H9 (cell line): ENCODE measurements at regions not wholly inside any gene's neighbourhood (a gene's known extent, or its start where the extent isn't known, plus 50 kb on each side); places are given as distances from the start of the nearest gene placed in this dataset.

ENCODE experiments used
- DNase-seq: peaks from one replicate; pipeline ENCODE4 v3.0.0-alpha.2; 2017
- H2AFZ ChIP-seq: one replicate; pipeline ENCODE4 v1.6.1; 2013; ENCODE audit warnings: mild to moderate bottlenecking, low read length, control low read depth, moderate library complexity
- H2AK5ac ChIP-seq: 2 replicates; pipeline ENCODE4 v1.6.1; 2013; ENCODE audit warnings: low read length, control low read depth, mixed read lengths; ENCODE audit not compliant: insufficient read length
- H2BK120ac ChIP-seq: one replicate; pipeline ENCODE4 v1.6.1; 2013; ENCODE audit warnings: low read depth, mild to moderate bottlenecking, low read length, control low read depth, inconsistent platforms; ENCODE audit not compliant: poor library complexity, severe bottlenecking
- H2BK12ac ChIP-seq: 2 replicates; pipeline ENCODE4 v1.6.1; 2013; ENCODE audit warnings: low read length, control low read depth, mixed read lengths, low read depth; ENCODE audit not compliant: insufficient read length
- H2BK15ac ChIP-seq: 2 replicates; pipeline ENCODE4 v1.6.1; 2013; ENCODE audit warnings: low read depth, low read length, control low read depth
- H2BK20ac ChIP-seq: one replicate; pipeline ENCODE4 v1.6.1; 2013; ENCODE audit warnings: low read depth, mild to moderate bottlenecking, low read length, control low read depth, inconsistent platforms; ENCODE audit not compliant: poor library complexity, severe bottlenecking
- H2BK5ac ChIP-seq: 2 replicates; pipeline ENCODE4 v1.6.1; 2013; ENCODE audit warnings: low read length, control low read depth, mixed read lengths; ENCODE audit not compliant: insufficient read length
- H3K14ac ChIP-seq: 2 replicates; pipeline ENCODE4 v1.6.1; 2013; ENCODE audit warnings: low read length, control low read depth; ENCODE audit not compliant: insufficient read depth
- H3K18ac ChIP-seq: 2 replicates; pipeline ENCODE4 v1.6.1; 2013; ENCODE audit warnings: low read depth, mild to moderate bottlenecking, mixed read lengths, low read length, control low read depth; ENCODE audit not compliant: insufficient read length
- H3K23ac ChIP-seq: 2 replicates; pipeline ENCODE4 v1.6.1; 2013; ENCODE audit warnings: low read length, control low read depth, mixed read lengths, low read depth; ENCODE audit not compliant: insufficient read length
- H3K23me2 ChIP-seq: 2 replicates; pipeline ENCODE4 v1.6.1; 2013; ENCODE audit warnings: low read depth, mild to moderate bottlenecking, mixed read lengths, low read length, control low read depth; ENCODE audit not compliant: insufficient read length, poor library complexity, severe bottlenecking
- H3K27ac ChIP-seq: 2 replicates; pipeline ENCODE4 v1.5.1; 2013; ENCODE audit warnings: low read length, control low read depth, mixed read lengths, low read depth; ENCODE audit not compliant: insufficient read length
- H3K27me3 ChIP-seq: 2 replicates; pipeline ENCODE4 v1.6.1; 2013; ENCODE audit warnings: low read length, control low read depth, inconsistent platforms; ENCODE audit not compliant: insufficient read depth
- H3K4ac ChIP-seq: 2 replicates; pipeline ENCODE4 v1.6.1; 2013; ENCODE audit warnings: low read depth, mild to moderate bottlenecking, control low read depth, inconsistent platforms, low read length, moderate library complexity
- H3K4me1 ChIP-seq: 2 replicates; pipeline ENCODE4 v1.6.1; 2013; ENCODE audit warnings: low read length, control low read depth, inconsistent platforms; ENCODE audit not compliant: insufficient read depth
- H3K4me2 ChIP-seq: 2 replicates; pipeline ENCODE4 v1.6.1; 2013; ENCODE audit warnings: low read length, control low read depth, mixed read lengths; ENCODE audit not compliant: insufficient read length, insufficient read depth
- H3K56ac ChIP-seq: 2 replicates; pipeline ENCODE4 v1.6.1; 2013; ENCODE audit warnings: low read depth, mild to moderate bottlenecking, mixed read lengths, low read length, control low read depth; ENCODE audit not compliant: insufficient read length
- H3K79me1 ChIP-seq: 2 replicates; pipeline ENCODE4 v1.6.1; 2013; ENCODE audit warnings: low read depth, mild to moderate bottlenecking, moderate library complexity, low read length, control low read depth, inconsistent platforms; ENCODE audit not compliant: insufficient read depth, poor library complexity, severe bottlenecking
- H3K79me2 ChIP-seq: 2 replicates; pipeline ENCODE4 v1.6.1; 2013; ENCODE audit warnings: low read length, control low read depth, inconsistent platforms; ENCODE audit not compliant: insufficient read depth
- H3K9ac ChIP-seq: 2 replicates; pipeline ENCODE4 v1.6.1; 2013; ENCODE audit warnings: low read length, control low read depth, mixed read lengths; ENCODE audit not compliant: insufficient read length; ENCODE audit errors: extremely low read depth
- H3K9me3 ChIP-seq: one replicate; pipeline ENCODE4 v1.6.1; 2013; ENCODE audit warnings: low read depth, low read length, inconsistent platforms; ENCODE audit not compliant: control insufficient read depth
- H3T11ph ChIP-seq: one replicate; pipeline ENCODE4 v1.6.1; 2013; ENCODE audit warnings: mild to moderate bottlenecking, low read length, control low read depth, inconsistent platforms
- H4K20me1 ChIP-seq: one replicate; pipeline ENCODE4 v1.6.1; 2013; ENCODE audit not compliant: control insufficient read depth, insufficient read length, insufficient read depth
- H4K5ac ChIP-seq: 2 replicates; pipeline ENCODE4 v1.6.1; 2013; ENCODE audit warnings: low read depth, mild to moderate bottlenecking, mixed read lengths, low read length, control low read depth; ENCODE audit not compliant: insufficient read length
- H4K8ac ChIP-seq: replicated peaks from 2 replicates; pipeline ENCODE4 v1.6.1; 2013; ENCODE audit warnings: low read length, control low read depth, mixed read lengths, low read depth; ENCODE audit not compliant: insufficient read length
- H4K91ac ChIP-seq: 2 replicates; pipeline ENCODE4 v1.6.1; 2013; ENCODE audit warnings: low read depth, mild to moderate bottlenecking, moderate library complexity, mixed read lengths, low read length, control low read depth; ENCODE audit not compliant: insufficient read length
- H3K27ac Mint-ChIP-seq, 3 experiments: 2 replicates in 2 of 3; 3 replicates in 1 of 3; pipeline ENCODE4 v1.8.0; 2020 to 2021; ENCODE audit warnings: mixed read lengths in 3 of 3, mild to moderate bottlenecking in 1 of 3, moderate library complexity in 1 of 3
- H3K27me3 Mint-ChIP-seq: 2 replicates; pipeline ENCODE4 v1.8.0; 2021; ENCODE audit warnings: low read depth, mild to moderate bottlenecking, moderate library complexity, mixed read lengths
- H3K36me3 Mint-ChIP-seq, 3 experiments: 2 replicates in 2 of 3; 3 replicates in 1 of 3; pipeline ENCODE4 v1.8.0; 2020 to 2021; ENCODE audit warnings: low read depth in 3 of 3, mixed read lengths in 3 of 3; ENCODE audit not compliant: insufficient read depth in 1 of 3
- H3K4me1 Mint-ChIP-seq, 2 experiments: 2 replicates each; pipeline ENCODE4 v1.8.0; 2020; ENCODE audit warnings: mixed read lengths in 2 of 2
- H3K4me3 Mint-ChIP-seq, 2 experiments: 2 replicates in 1 of 2; 3 replicates in 1 of 2; pipeline ENCODE4 v1.8.0; 2020 to 2021; ENCODE audit warnings: mild to moderate bottlenecking in 2 of 2, mixed read lengths in 2 of 2, moderate library complexity in 1 of 2
- H3K9me3 Mint-ChIP-seq, 2 experiments: 2 replicates in 1 of 2; 3 replicates in 1 of 2; pipeline ENCODE4 v1.8.0; 2020; ENCODE audit warnings: mild to moderate bottlenecking in 2 of 2, mixed read lengths in 2 of 2, moderate library complexity in 1 of 2
- CTCF ChIP-seq: fragments of 200-600 bp; sonication (generic); conservative IDR thresholded peaks from 3 replicates; pipeline ENCODE4 v1.8.0; 2021; ENCODE audit warnings: antibody characterized with exemption, mild to moderate bottlenecking
- WGBS: extraction: QIAGEN DNeasy Blood & Tissue Kit; methylation state at CpG from one replicate; pipeline ENCODE4 v1.1.7; 2013; ENCODE audit warnings: missing lambda C conversion rate, low lambda C conversion rate, mixed read lengths; ENCODE audit not compliant: insufficient read length; ENCODE audit errors: extremely low coverage; 5-methylcytosine and 5-hydroxymethylcytosine counted together

- Histone ChIP-seq H3K4me2 (no peak overlapping the region), H3K4me1 (no peaks in the 10 kb centered on the region), H4K5ac (no peak overlapping the region), H2BK20ac (no peak overlapping the region), H3K4ac (no peak overlapping the region), H3K9ac (no peak overlapping the region), H4K91ac (no peak overlapping the region), H2BK5ac (no peak overlapping the region), H2BK15ac (no peak overlapping the region), H3K18ac (no peak overlapping the region), H3K79me2 (no peaks in the 10 kb centered on the region), H3K14ac (no peak overlapping the region), H3K56ac (no peak overlapping the region), H3K23ac (no peak overlapping the region), H2BK120ac (no peak overlapping the region), H3K27me3 (no peaks in the 10 kb centered on the region), H4K20me1 (no peaks in the 10 kb centered on the region), H2BK12ac (no peak overlapping the region), H4K8ac (no peak overlapping the region), H3T11ph (no peak overlapping the region), H2AFZ (no peak overlapping the region), H2AK5ac (no peak overlapping the region), H3K9me3 (no peaks in the 10 kb centered on the region), H3K27ac (no peak overlapping the region), H3K79me1 (no peaks in the 10 kb centered on the region), H3K23me2 (no peaks in the 10 kb centered on the region)
- no peak for DNase-seq
- H3K4me3 Mint-ChIP-seq: no peak overlapping the region
- no peaks in the 10 kb centered on the region for H3K4me1 Mint-ChIP-seq
- WGBS: no CpG with 5 or more reads among the region's 1 CpG
- H3K9me3 Mint-ChIP-seq: peaks cover 0 to under 1% of the 10 kb centered on the region in 2 experiments; a peak in 2 of 5 replicates
- TF ChIP-seq CTCF: no peak
- no peaks in the 10 kb centered on the region for H3K27me3 Mint-ChIP-seq
- no peak overlapping the region for H3K27ac Mint-ChIP-seq
- H3K36me3 Mint-ChIP-seq: no peaks in the 10 kb centered on the region
Measured at GRCh38 chr7:67654642-67655041, 658.0 kb downstream of the TYW1 start.
